OCI-LY7 (cell line): ENCODE measurements at regions not wholly inside any gene's neighbourhood (a gene's known extent, or its start where the extent isn't known, plus 50 kb on each side); places are given as distances from the start of the nearest gene placed in this dataset.
"Not testable (repeated sequence)": the region's sequence is repeated elsewhere in the genome, so short reads cannot be mapped to it uniquely, and the experiment has no call there.

ENCODE experiments used
- EZH2phosphoT487 ChIP-seq: fragments of 200-600 bp; sonication (generic); IDR thresholded peaks from 2 replicates; pipeline ENCODE4 v1.6.1; 2018; ENCODE audit warnings: low read depth, borderline replicate concordance, mild to moderate bottlenecking, mixed run types, antibody characterized with exemption, low read length, moderate library complexity, mixed read lengths
- TF ChIP-seq, protein P1 (sequence below): fragments of 200-600 bp; sonication (generic); conservative IDR thresholded peaks from 2 replicates; pipeline ENCODE4 v1.5.1; 2014; ENCODE audit warnings: mild to moderate bottlenecking, antibody characterized with exemption, low read length, moderate library complexity, mixed read lengths

DNA sequence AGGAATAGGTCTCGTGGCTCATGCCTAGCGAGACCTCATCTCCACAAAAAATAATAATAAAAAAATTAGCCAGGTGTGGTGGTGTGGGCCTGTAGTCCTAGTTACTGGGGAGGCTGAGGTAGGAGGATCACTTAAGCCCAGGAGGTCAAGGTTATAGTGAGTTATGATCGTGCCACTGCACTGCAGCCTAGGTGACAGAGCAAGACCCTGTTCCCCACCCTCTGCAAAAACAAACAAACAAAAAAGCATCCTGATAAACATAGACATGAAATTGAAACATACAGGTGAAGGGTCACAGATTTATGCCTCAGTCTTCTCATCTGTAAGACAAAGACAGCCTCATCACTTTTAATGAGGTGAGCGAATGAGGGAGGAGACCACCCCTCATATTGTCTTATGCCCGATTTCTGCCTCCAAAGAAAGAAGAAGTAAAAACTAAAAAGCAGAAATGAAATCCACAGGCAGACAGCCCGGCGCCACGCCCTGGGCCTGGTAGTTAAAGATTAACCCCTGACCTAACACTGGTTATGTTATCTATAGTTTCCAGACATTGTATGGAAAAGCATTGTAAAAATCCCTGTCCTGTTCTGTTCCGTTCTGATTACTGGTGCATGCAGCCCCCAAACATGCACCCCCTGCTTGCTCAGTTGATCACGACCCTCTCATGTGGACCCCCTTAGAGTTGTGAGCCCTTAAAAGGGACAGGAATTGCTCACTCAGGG, 138.5 kb downstream of the OR2B2 start:
- TF ChIP-seq, protein P1, sequence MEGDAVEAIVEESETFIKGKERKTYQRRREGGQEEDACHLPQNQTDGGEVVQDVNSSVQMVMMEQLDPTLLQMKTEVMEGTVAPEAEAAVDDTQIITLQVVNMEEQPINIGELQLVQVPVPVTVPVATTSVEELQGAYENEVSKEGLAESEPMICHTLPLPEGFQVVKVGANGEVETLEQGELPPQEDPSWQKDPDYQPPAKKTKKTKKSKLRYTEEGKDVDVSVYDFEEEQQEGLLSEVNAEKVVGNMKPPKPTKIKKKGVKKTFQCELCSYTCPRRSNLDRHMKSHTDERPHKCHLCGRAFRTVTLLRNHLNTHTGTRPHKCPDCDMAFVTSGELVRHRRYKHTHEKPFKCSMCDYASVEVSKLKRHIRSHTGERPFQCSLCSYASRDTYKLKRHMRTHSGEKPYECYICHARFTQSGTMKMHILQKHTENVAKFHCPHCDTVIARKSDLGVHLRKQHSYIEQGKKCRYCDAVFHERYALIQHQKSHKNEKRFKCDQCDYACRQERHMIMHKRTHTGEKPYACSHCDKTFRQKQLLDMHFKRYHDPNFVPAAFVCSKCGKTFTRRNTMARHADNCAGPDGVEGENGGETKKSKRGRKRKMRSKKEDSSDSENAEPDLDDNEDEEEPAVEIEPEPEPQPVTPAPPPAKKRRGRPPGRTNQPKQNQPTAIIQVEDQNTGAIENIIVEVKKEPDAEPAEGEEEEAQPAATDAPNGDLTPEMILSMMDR: not testable (repeated sequence)
- TF ChIP-seq EZH2phosphoT487: not testable (repeated sequence)
